HG03039 (cell line): ENCODE measurements at regions not wholly inside any gene's neighbourhood (a gene's known extent, or its start where the extent isn't known, plus 50 kb on each side); places are given as distances from the start of the nearest gene placed in this dataset.
"Not testable (repeated sequence)": the region's sequence is repeated elsewhere in the genome, so short reads cannot be mapped to it uniquely, and the experiment has no call there.

Source experiments
- ATAC-seq: cut with Tn5 transposase; IDR thresholded peaks from one replicate; pipeline ENCODE4 v1.9.1; 2021; ENCODE audit warnings: mild to moderate bottlenecking, moderate library complexity; ENCODE audit not compliant: unreplicated experiment

DNA sequence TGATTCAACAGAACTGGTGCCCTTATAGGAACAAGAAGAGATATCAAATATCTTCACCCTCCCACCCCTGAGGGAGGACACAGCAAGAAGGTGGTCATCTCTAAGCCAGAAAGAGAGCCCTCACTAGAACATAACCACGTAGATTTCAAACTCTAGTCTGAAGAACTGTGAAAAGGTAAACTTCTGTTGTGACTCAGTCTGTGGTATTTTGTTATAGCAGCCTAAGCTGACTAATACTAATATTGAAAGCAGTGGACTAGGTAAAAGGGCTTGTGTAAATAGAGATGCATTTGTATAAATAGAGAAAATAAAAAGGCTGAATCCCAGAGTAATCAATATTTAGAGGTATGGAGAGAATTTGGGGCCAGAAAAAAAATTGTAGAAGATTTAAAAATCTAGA, 157.6 kb upstream of the CCNH start:
- ATAC-seq, result peak; percentile 76

DNA sequence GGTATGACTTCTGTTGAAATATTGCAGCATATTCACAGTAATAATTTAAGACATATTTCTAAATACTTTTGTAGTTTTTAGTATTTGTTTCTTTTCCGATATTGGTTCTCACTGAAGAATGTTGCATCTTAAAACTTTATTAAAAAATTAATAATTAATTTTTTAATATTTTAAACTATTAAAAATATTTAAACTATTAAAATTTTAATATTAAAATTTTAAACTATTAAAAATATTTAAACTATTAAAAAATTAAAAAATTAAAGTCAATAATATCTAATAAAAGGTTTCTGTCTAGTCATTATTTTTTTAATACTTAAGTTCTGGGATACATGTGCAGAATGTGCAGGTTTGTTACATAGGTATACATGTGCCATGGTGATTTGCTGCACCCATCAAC, 149.3 kb upstream of the CCNH start:
- ATAC-seq, result no peak

- ATAC-seq, result peak; percentile 64
Measured at GRCh38 chr5:87560528-87560927, 147.8 kb upstream of the CCNH start.

DNA sequence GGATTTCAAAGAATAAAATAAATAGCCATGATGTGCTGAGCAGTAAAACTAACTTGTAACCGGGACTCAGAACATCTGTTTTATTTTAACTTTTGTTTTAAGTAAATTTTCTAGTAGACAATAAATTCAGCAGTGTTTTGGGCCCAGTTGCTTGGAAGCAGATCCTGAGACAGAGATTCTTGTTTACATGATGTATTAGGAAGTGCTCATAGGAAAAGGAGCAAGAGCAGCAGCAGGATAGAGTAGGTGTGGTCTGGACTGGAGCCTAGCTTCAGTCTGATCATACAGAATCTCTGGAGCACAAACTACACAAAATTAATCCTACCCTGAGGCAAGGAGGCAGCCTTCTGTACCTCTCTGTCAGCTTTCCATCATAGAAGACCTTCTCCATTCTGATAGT, 139.2 kb upstream of the CCNH start:
- no peak for ATAC-seq

DNA sequence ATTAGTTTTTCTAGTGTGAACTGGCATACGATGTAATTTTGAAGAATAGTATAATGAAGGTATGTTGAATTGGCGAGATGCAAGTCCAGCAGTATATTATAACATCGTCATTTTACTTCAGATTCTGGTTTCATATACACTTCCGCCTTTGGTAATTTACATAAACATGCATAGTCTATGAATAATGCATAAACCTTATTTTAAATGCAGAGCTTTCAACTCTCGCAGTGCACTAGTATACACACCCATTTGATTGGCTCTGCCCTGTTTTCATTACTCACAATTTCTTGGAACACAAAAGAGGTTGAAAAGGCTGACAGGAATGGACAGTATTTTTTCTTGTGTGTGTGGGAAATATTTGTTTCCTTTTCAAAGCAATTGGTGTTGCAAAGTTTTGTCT, 128.9 kb upstream of the CCNH start:
- no peak for ATAC-seq

DNA sequence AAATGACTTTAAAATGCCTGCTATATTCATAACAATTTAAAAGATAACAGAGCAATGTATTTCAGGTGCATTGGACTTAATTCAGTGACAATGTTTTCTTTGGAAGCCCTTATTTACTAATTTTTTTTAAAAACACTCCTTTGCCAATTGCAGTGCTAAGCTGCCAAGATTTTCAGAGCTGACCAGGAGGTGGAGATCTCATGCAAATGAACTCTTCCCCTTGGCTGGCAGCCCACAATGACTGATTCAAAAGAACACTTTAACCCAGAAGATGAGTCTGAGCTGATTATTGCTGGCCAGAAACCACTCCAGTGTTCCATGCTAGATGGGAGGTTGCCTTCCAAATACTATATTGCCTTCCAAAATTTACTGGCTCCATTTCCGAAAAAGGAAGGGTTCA, 128.3 kb upstream of the CCNH start:
- ATAC-seq, result no peak

- ATAC-seq, result no peak
Measured at GRCh38 chr5:87539839-87540238, 127.1 kb upstream of the CCNH start.

DNA sequence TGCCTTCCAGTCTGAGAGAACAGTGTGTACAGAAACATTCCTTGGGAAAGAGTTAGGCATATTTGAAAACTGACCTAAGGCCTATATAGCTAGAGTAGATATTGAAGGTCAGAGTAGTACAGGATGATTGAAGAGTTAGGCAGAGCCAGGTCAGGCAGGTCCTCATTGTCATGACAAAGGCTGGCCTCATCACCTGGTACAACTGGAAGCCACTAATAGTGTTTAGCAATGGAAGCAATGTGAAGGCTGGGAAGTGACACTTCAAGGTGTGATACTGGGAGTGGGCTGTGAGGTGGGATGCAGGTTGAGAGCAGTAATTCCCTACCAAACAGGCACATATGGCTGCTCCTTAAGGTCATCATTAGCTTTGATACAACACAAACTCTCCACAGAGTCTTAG, 123.6 kb upstream of the CCNH start:
- ATAC-seq, result no peak

DNA sequence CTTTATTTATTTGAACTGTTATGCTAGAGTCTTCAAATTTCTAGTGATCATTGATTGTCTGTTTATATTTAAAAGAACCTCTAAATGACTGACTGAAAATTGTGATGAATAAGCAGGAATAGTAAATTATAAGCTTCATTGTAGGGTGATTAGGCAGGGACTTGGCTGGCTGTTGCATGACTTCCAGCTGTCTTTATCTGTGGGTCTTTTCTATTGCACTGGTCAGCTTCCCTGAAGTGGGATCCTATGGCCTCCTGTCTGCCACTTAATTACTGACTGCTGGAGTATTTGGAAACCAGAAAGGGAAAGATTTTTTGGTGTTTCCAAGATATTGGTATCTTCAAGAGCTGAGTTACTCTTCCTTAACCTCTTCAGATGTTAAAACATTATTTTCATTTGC, 123.0 kb upstream of the CCNH start:
- ATAC-seq, result no peak

DNA sequence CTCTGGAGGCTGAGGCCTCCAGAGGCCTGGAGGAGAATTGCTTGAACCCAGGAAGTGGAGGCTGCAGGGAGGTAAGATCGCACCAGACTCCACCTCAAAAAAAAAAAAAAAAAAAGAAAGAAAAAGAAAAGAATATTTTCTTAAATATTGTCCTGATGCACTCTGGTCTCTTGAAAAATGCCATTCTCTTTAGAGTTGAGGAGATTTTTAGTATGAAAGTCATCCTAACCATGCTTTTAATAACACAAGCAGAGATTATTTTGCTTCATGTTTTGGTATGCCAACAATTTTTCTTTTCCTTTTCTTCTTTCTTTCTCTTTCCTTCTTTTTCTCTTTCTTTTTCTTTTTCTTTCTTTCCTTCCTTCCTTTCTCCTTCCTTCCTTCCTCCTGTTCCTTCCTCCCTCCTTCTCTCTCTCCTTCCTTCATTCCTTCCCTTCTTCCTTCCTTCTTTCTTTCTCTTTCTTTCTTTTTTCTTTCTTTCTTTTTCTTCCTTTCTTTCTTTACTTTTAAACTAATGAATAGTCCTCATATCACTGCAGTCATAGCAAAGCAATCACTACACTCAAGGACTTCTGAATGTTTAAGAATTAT, 116.9 kb upstream of the CCNH start:
- no peak for ATAC-seq

DNA sequence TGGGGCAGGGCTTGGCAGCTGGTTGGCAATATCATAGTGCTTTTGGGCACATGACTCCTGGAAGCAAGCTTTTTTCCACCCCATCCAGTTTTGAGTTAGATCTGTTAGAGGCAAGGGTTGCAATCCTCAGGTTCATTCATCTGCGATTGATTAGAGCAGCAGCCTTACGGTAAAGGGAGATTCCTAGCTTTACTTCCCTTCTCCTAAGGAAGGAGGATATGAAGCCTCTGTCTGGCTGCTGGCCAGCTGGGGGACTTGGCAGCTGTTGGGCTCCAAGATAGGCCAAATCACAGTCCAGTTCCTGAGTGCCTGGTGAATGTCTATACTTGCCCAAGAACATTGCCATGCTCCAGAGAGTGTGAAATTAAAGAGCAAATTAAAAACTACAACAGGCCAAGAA, 113.4 kb upstream of the CCNH start:
- ATAC-seq, result no peak

DNA sequence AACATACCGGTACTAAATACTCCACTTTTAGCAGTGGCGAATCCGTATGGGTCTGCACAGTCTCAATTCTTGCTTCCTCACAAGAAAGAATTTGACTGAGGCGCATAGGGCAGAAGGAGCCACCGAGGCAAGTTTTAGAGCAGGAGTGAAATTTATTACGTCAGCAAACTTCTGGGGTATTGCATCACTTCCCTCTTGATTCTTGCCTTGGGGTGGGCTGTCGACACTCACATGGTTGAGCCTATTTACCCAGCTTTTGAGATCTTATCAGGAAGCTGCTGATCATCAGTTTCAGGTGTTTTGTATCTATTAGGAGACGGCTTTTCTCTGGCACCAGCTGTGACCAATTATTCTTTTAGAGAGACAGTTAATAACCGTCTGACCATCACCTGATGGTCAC, 111.5 kb upstream of the CCNH start:
- no peak for ATAC-seq

GRCh38 chr5:87511778-87512177, 99.0 kb upstream of the CCNH start:
- ATAC-seq, result not testable (repeated sequence)

DNA sequence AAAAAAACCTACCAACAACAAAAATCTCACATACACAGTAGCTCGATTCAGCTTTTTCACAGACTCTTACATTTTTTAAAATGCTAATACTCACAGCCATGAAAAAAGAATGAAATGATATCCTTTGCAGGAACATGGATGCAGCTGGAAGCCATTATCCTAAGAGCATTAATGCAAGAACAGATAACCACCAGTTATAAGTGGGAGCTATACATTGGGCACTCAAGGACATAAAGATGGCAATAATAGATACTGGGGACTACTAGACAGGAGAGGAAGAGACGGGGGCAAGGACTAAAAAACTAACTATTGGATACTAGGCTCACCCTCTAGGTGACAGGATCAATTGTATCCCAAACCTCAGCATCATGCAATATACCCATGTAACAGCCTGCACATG, 90.3 kb upstream of the CCNH start:
- ATAC-seq, result no peak

DNA sequence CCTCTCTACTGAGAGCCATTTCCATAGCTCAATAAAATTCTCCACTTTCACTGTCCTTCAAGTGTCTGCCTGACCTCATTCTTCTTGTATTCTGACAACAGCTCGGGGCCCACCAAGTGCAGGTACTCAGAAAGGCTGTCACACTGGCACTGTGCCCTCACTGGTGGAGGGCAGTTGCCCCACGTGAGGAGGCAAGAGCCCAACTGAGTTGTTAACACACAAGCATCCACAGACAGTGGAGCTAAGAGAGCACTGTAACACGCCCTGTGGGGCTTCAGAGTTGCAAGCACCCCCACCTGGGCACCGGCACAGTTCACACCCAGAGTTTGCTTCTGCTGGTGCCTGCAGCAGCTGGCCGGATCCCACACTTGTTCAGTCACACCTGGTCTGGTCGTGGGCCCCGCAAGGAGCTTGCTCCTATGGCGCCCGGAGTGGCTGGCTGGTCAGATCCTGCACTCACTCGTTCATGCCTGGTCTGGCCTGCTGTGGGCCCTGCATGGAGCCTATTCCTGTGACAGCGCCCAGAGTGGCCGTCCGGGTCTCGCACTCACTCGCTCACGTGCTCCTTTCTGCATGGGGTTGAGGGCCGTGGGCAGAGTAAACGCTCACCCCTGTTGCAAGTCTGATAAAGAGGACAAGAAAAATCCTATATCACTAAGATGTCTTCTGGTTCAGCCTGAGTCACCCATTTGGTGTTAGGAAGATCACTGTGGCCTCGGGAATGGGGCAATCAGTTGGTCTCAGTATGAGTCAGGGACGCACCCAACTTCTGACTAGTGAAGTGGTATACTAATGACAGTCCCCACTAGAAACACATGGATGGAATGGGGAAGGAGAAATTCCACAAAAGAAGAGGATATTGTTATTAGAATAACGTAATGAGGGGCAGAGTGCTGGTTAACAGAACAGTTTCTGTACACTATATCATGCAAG, 87.0 kb upstream of the CCNH start:
- no peak for ATAC-seq
